GM06990 (cell line): ENCODE measurements at regions not wholly inside any gene's neighbourhood (a gene's known extent, or its start where the extent isn't known, plus 50 kb on each side); places are given as distances from the start of the nearest gene placed in this dataset.

ENCODE experiments used
- DNase-seq: peaks from one replicate; pipeline ENCODE4 v3.0.0-alpha.2; 2011; ENCODE audit not compliant: insufficient read length; ENCODE audit errors: extremely low read depth
- H3K27me3 ChIP-seq: replicated peaks from 2 replicates; pipeline ENCODE4 v1.6.0; 2011; ENCODE audit warnings: low read length; ENCODE audit not compliant: control insufficient read depth, insufficient read depth
- H3K36me3 ChIP-seq: 2 replicates; pipeline ENCODE4 v1.5.1; 2011; ENCODE audit warnings: low read length; ENCODE audit not compliant: control insufficient read depth, insufficient read depth
- H3K4me3 ChIP-seq: replicated peaks from 2 replicates; pipeline ENCODE4 v1.5.1; 2011; ENCODE audit warnings: low read depth, mild to moderate bottlenecking, control low read depth, low read length
- TF ChIP-seq, protein P1 (sequence below): IDR thresholded peaks from 2 replicates; pipeline ENCODE4 v1.5.1; 2011; ENCODE audit warnings: low read length, control low read depth, mild to moderate bottlenecking, inconsistent platforms; ENCODE audit not compliant: insufficient read depth, poor library complexity, severe bottlenecking

- DNase-seq, result no peak
These were observed 282.1 kb downstream of the RPLP1 start for GRCh38 chr15:69734699-69735098.

GRCh38 chr15:69735121-69735520 is 282.5 kb downstream of the RPLP1 start:
- no peaks in the 10 kb centered on the region for H3K36me3 ChIP-seq
- H3K4me3 ChIP-seq, result no peak overlapping the region
- TF ChIP-seq, protein P1, sequence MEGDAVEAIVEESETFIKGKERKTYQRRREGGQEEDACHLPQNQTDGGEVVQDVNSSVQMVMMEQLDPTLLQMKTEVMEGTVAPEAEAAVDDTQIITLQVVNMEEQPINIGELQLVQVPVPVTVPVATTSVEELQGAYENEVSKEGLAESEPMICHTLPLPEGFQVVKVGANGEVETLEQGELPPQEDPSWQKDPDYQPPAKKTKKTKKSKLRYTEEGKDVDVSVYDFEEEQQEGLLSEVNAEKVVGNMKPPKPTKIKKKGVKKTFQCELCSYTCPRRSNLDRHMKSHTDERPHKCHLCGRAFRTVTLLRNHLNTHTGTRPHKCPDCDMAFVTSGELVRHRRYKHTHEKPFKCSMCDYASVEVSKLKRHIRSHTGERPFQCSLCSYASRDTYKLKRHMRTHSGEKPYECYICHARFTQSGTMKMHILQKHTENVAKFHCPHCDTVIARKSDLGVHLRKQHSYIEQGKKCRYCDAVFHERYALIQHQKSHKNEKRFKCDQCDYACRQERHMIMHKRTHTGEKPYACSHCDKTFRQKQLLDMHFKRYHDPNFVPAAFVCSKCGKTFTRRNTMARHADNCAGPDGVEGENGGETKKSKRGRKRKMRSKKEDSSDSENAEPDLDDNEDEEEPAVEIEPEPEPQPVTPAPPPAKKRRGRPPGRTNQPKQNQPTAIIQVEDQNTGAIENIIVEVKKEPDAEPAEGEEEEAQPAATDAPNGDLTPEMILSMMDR, result no peak
- DNase-seq, result no peak
- H3K27me3 ChIP-seq, result peaks cover 3% of the 10 kb centered on the region

More at GRCh38 chr15:69734699-69735098, 282.1 kb downstream of the RPLP1 start:
- no peaks in the 10 kb centered on the region for H3K36me3 ChIP-seq
- peaks cover 3% of the 10 kb centered on the region for H3K27me3 ChIP-seq
- H3K4me3 ChIP-seq, result no peak overlapping the region
- TF ChIP-seq, protein P1, result no peak

DNA sequence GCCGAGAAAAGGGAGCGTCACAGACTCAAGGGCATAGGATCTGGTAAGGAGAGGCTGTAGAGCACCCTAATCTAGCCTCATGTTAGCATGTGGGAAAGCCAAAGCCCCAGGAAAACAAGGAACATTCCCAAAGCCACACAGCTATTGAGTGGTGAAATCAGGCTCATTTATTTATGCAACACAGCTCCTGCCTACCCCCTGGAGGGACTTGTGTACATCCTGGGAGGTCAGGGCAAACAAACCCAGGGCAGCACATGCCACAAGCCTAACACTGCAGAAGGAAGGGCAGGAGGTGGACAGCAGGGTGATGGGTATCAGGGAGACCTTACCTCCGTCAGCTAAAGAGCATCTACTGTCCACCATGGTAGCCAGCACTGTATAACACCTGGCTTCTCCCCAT is 283.5 kb downstream of the RPLP1 start:
- no peak overlapping the region for H3K4me3 ChIP-seq
- no peaks in the 10 kb centered on the region for H3K36me3 ChIP-seq
- TF ChIP-seq, protein P1, result no peak
- peaks cover 3% of the 10 kb centered on the region for H3K27me3 ChIP-seq
- DNase-seq, result no peak

- no peaks in the 10 kb centered on the region for H3K36me3 ChIP-seq
- TF ChIP-seq, protein P1, result no peak
- DNase-seq, result no peak
- H3K4me3 ChIP-seq, result no peak overlapping the region
- H3K27me3 ChIP-seq, result peaks cover 3% of the 10 kb centered on the region
These were observed 285.3 kb downstream of the RPLP1 start for GRCh38 chr15:69737916-69738315.

DNA sequence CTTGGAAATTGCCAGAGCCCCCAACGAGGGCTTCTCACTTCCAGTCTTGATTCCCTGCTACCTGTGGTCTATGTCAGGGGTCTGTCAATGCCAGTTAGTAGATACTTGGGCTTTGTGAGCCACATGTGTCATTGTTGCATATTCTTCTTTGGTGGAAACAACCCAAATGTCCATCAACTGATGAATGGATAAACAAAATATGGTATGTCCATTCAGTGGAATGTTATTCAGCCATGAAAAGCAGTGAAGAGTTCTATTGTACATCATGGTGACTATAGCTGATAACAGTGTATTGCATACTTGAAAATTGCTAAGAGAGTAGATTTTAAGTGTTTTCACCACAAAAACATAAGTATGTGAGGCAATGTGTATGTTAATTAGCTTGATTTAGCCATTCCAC is 288.1 kb downstream of the RPLP1 start:
- TF ChIP-seq, protein P1, result no peak

GRCh38 chr15:69742361-69742760 is 289.7 kb downstream of the RPLP1 start:
- H3K27me3 ChIP-seq, result peaks cover 8% of the 10 kb centered on the region
- no peak for DNase-seq

More for the DNA sequence above, 288.1 kb downstream of the RPLP1 start:
- H3K27me3 ChIP-seq, result peaks cover 7% of the 10 kb centered on the region
- no peak overlapping the region for H3K4me3 ChIP-seq
- no peak for DNase-seq
- H3K36me3 ChIP-seq, result no peaks in the 10 kb centered on the region

More at GRCh38 chr15:69742361-69742760, 289.7 kb downstream of the RPLP1 start:
- TF ChIP-seq, protein P1, result no peak
- H3K4me3 ChIP-seq, result no peak overlapping the region
- no peaks in the 10 kb centered on the region for H3K36me3 ChIP-seq
